DMS153 (cell line): ENCODE measurements at regions not wholly inside any gene's neighbourhood (a gene's known extent, or its start where the extent isn't known, plus 50 kb on each side); places are given as distances from the start of the nearest gene placed in this dataset.
"Not testable (repeated sequence)": the region's sequence is repeated elsewhere in the genome, so short reads cannot be mapped to it uniquely, and the experiment has no call there.

ENCODE experiments used
- DNase-seq: peaks from one replicate; lab custom pipeline; 2025; lab: John Stamatoyannopoulos, UW

DNA sequence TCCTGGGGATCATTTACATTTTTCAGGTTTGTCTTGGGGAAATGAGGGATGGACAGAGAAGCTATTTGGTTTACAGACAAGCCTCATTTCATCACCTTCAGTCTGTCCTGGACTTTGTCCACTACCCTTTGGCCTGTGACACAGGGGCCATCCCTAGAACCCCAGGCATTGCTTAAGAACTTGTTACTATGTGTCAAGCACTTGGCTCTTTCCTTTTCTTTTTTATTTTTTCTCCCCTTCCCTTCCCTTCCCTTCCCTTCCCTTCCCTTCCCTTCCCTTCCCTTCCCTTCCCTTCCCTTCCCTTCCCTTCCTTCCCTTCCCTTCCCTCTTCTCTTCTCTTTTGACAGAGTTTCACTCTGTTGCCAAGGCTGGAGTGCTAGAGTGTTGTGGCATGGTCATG is 253.1 kb downstream of the OLFM4 start:
- no peak for DNase-seq

DNA sequence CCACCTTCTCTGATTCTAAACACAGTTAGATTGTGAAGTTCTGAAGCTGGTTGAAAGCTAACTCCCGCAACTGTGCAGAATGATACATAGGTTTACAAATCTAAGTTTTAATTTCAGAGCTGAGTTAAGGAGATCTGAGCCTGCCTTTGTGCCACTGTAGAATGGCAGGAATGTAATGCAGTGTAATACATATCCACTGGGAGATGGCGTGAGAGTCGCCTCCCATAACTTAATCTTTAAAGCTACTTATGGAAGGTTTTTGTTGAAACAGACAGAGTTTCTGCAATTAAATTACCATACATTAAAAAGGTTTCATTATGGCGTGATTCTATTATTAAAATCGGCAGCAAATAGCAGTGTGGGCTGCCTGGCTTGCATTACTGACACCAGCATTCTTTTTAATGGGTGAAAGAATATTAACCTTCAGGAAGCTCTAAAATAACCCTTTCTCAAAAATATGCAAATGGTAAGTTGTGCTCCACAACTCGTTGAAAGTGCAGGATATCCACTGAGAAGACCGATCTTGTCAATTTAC is 257.4 kb downstream of the OLFM4 start:
- no peak for DNase-seq

DNA sequence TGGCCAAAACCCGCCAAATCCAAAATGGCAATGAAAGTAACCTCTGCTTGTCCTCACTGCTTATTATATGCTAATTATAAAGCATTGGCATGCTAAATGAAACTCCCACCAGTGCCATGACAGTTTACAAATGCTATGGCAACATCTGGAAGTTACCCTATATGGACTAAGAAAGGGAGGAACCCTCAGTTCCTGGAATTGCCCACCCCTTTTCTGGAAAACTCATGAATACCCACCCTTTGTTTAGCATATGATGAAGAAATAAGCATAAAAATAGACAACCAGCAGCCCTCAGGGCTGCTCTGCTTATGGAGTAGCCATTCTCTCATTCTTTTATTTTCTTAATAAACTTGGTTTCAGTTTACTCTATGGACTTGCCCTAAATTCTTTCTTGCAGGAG is 269.8 kb downstream of the OLFM4 start:
- DNase-seq: no peak

DNA sequence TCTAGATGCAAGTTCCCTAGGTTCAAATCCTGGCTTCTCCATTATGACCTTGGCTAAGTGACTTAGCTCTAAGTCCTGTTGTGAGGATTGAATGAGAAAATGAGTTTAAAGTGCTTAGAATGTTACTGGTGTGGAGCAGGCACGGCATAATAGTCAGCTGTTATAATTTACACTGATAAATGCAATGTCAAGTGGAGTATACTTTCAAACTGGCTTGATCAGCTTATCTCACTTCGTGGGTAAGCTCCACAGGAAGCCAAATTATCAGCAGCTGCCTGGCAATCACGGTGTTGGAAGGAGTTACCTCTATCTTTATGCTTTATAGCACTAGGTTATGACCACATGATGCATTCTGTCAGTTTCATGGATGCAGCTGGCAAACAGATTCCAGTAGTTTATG is 272.8 kb downstream of the OLFM4 start:
- DNase-seq: no peak

DNA sequence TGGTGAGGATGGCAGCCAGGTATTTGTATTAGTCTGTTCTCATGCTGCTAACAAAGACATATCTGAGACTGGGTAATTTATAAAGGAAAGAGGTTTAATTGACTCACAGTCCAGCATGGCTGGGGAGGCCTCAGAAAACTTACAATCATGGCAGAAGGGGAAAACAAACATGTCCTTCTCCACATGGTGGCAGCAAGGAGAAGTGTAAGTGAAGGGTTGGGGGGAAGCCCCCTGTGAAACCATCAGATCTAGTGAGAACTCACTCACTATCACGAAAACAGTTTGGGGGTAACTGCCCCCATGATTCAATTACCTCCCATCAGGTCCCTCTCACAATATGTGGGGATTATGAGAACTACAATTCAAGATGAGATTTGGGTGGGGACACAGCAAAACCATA is 276.8 kb downstream of the OLFM4 start:
- not testable (repeated sequence) for DNase-seq

DNA sequence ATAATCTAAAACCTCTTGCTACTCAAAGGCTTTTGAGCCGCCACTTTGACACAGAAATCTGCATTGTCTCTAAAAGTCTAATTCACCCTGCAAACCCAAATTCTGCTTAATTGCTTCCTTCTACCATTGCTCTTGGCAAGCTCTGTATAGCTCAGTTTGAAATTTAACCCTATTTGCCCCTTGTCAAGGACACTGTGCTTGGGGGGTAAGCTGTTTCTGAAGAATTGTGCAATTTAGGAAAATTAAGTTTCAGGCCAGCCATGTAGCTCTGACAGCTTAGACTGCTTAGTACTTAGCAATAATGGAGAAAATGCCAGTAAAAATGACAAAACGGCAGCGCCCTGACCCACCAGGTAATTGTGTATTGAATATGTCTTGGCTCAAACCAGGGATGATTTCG is 282.2 kb downstream of the OLFM4 start:
- no peak for DNase-seq

DNA sequence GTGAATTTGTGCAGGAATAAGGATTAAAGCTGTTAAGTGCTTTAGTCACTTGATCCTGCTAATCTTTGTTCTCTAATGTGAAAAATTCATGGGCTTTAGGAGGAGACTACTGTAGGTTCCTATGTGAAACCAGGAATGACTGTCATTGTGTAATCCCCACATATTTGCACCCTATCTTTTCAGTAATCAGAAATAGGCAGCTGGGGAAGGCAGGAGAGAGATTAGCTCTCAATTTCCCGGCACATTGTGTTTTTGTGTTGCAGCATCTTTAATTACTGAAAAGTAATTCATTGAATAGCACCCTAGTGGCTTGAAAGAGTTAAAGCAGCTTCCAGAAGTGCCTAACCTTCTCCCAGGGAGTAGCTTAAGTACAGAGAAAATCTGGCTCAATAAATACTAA is 282.9 kb downstream of the OLFM4 start:
- no peak for DNase-seq

DNA sequence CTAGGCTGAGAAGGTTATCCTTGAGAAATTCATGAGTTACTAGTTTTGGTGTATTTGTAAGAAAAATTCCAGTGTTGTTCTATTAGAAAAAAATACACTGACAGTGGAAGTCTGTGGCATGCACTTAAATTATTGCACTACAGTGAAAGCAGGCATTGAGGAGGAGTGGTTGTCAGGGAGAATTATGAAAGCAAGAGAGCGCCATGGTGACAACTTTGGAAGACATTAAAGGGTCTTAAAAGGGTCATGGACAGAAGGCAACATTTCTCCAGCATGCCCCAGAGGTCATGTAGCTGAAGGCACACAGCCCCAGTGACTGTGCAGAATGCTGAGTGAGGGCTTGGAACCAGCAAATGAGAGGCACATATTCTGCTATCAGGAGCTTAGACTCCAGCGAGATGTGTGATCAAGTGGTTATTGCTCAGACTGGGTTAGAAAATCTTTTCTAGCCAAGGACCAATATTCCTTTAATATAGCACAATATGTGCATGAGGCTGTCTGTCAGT is 292.7 kb downstream of the OLFM4 start:
- no peak for DNase-seq

DNA sequence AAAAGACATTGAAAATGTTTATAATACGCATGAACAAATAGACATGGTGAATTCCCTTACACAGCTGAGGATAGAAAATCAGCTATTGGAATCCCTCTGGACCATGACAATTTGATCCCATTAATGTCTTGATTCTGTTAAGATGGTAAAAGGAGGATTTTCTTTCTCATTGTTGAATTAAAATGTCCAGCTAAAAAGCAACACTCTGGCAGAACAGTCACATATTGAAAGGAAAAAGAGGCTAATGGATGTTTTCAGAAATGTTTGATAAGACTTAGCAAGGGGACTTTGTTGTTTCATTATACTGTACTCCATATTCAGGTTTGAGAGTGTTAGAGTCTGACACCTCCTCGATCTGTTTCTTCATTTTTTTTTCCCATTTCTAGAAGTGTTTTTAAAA is 296.0 kb downstream of the OLFM4 start:
- no peak for DNase-seq

DNA sequence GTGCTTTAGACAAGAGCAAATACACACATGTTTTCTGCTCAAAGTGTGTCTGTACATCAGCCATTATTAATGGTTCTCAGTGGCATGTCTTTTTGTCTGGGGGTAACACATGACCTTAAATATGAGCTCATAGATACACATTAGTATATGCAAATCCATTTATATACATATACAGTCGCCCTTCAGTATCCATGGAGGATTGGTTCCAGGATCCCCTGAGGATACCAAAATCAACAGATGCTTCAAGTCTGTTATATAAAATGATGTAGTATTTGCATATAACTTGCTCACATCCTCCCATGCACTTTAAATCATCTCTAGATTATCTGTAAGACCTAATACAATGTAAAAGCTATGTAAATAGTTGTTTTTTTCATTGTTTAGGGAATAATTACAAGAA is 298.1 kb downstream of the OLFM4 start:
- no peak for DNase-seq

DNA sequence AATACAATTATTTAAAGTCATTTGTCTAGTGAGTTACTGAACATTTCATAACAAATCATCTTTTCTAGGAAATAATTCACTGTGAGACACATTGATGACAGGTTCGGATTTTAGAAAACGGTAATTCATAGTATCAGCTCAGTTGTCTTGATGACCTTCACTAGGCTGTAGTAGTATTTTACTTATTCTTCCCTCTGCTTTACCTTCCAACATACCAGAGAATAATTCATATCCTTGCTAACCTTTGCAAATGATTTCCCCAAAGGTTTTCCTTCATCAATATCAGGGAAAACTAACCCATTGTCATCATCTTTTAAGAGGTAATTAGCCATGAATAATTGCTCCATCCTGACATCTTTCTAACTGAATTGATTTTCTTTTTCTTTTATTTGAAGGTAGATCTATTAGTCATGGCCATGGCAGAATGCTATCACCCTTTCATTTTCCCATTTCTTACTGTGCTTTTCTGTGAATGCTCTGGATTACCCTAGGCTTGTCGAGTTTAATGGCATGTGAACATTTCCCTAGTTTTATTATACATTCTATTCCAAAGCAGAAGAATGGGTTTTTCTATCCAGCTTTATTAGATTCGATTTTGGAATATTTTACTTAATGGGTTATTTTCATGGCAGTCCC is 299.2 kb downstream of the OLFM4 start:
- DNase-seq: no peak

DNA sequence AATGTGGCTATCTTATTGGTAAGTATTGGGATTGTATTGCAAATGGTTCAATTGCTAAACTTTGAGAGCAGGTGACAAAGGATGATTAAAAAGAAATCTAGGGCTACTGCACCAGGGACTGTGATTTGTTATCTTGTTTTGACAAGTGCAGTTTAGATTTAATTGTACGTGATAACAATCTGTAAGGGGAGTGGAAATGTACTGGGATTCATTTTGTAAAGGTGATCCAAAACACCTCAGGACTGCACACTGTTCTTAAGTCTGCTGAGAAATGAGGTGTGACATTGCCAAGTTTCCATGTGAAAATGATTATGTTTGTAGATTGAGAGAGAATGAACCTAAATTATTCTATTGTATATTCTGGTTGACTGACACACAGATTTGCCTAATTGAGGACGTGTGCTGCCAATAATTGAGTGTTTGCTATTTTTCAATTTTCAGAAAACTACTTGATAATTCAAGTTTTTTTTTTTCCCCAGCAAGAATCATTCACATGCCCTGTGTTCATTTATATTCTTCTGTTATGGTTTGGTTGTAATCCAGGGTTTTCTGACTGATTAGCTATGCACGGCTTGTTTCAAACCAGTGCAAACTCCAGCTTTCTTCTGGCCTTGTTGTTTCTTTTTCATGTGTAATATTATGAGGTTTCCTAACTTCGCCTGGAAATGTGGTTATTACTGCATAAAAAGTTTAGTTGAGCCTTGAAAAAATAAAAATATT is 308.0 kb downstream of the OLFM4 start:
- no peak for DNase-seq

DNA sequence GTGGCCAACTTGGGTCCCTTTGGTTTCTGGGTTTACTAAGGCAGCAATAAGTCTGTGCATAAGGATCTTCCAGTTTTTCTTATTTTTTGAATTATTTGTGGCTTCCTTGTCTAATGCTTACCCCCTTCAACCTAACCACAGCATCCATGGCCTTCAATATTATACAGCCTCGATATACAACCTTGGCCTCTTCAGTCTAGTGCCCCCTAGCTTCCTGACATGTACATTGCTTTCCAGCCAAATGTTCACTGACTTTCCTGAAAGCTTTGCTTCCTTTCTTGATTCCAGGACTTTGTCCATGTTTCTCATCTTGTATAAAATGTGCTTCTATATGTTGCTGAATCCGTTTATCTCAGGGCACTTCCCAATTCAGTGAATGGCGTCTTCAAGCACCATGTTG is 310.1 kb downstream of the OLFM4 start:
- no peak for DNase-seq

DNA sequence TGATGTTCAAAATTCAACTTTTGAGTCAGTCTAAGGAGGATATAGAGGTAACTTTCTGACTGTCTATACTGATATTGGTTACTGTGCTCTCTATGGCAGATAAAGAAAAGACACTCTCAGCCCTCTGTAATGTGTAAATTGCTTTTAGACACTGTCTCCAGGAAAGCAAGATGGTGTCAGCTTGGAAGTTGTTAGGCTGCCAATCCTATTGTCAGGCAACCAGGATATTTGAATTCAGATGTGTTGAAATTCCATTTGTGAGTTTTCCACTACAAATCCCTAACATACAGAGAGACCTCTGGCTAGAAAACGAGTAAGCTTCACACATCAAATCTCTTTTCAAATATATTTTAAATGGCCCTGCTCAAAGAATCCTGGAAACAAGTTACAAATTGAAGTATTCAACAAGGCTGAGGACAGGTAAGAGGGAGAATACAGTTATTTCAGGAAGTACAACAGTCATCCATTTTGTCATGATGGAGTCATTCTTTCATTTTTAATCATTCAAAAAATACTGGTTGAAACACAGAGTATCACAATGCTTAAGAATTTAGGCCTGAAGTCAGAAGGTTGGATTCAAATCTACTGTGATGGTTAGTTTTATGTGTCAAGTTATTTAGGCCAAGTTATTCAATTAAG is 312.0 kb downstream of the OLFM4 start:
- DNase-seq: no peak

DNA sequence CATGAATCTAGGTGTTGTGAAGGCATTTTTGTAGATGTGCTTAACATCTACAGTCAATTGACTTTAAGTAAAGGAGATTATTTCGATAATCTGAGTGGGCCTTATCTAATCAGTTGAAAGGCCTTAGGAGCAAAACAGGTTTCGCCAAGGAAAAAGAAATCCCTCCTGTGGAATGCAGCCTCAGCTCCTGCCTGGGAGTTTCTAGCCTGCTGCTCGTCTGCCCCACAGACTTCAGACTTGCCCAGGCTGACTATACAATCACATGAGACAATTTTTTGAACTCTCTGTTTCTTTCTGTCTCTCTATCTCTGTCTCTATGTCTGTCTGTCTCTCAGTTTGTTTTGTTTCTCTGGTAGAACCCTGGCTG is 312.5 kb downstream of the OLFM4 start:
- DNase-seq: no peak

DNA sequence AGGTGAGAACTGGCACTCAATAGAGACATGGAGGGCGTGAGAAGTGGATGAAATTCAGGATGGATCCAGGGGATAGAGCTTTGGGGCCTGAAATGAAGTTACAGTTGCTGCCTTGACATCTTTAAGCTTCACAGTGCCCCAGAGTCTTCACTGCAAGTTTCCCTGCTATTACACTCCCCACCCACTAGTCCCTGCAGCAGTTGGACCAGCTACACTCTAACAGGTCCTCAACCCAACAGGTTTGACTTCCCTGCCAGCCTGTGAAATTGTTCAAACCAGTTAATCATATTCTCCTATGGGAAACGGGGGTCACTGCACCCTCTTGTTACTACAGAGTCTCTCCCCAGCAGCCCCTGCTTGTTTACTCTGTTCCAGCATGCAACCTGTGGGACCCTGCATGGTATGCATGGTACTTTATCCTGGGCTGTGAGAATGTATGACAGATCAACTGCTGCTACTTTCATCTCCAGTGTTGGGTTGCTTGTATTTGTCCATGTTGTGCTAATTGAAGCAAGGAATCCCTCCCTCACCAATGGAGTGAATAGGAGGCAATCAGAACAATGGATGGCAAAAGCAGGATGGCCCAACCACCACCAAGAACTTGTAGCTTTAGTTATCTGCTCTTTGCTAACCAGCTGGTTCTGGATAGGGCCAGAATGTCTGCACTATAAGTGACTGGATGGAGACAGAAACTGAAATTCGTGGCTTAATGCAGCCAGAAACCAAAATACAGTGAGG is 314.2 kb downstream of the OLFM4 start:
- DNase-seq: no peak

DNA sequence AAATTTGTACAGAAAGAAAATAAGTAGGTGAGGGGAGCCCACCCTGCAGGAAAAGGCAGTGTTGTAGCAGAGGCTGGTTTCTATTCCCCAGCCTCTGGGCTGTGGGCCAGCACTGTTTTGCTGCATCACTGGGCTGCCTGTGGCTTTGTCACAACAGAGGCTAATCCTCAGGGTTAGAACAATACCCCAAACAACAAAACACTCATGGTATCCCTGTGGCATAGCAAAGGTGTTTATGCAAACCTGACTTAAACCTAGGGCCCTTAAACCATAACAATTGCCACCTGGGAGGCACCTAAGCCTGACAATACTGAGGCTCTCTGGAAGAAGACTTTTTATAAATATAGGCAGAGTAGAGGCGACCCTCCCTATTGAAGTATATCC is 314.7 kb downstream of the OLFM4 start:
- DNase-seq: no peak

DNA sequence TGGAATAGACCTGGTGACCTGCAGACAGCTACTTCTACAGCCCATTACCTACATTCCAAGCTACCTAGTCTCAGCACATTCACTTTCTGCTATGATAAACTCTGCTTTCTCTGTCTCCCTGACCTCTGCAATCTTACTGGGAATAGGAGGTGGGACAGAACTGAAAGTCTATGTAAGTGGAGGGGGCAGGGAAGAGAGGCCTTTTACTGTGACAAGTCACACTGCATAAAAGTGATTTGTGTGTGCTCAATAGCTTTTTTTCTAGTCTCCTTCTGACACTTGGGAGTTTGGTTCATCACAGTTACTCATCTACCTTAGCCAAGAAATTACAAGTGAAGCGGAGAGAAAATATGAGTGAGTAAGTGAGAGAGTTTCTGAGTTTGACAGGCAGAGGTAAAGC is 322.4 kb downstream of the OLFM4 start:
- no peak for DNase-seq

DNA sequence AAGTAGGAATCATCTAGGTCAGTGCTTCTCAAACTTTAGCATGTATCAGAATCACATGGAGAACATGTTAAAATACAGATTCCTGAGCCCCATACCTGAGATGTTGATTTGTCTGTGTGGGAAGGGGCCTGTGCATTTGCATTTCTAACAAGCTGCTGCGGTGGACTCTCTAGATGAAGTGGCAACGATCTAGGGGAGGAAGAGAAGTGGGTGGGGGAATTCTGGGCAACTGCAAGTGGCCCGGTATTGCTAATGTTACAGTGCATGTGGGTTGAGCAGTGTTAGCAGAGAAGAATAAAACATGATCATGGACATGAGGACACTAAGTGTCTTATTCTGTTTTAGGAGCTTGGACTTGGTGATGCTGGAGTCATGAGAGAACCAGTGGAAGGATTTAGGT is 329.0 kb downstream of the OLFM4 start:
- DNase-seq: no peak

DNA sequence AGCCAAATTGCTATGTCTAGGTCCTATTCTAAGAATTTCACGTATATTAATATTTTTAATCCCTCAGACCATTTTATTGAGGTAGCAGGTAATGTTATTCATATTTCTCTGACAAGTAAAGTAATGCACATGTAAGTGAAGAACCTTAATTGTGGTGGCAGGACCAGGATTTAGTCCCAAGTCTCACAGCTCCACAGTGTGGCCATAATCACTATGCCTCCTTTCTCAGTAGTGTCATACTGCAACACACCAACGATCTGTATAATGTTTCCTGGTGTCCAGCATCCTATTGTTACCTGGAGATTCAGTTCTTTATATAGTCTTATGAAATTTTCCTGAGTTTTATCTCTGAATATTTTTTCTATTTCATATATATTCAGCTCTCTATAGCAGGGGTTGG is 340.3 kb downstream of the OLFM4 start:
- peak; percentile 27 for DNase-seq

DNA sequence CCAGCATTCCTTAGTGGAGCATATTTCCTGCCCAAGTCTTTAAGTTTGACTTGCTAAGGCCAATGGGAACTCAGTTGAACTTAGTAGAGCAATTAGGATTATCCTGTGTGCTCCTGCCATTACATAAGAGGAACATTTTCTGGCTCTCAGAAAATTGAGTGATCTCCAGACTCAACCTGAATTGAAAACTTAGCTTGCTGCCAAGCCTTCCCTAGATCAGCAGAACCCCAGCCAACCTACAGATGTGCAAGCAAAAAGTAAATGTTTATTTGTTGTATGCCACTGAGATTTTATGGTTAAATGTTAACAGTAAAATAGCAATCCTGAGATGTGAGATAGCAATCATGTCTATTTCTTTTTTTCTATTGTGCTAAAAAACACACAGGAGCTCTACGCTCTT is 350.9 kb downstream of the OLFM4 start:
- DNase-seq: no peak

DNA sequence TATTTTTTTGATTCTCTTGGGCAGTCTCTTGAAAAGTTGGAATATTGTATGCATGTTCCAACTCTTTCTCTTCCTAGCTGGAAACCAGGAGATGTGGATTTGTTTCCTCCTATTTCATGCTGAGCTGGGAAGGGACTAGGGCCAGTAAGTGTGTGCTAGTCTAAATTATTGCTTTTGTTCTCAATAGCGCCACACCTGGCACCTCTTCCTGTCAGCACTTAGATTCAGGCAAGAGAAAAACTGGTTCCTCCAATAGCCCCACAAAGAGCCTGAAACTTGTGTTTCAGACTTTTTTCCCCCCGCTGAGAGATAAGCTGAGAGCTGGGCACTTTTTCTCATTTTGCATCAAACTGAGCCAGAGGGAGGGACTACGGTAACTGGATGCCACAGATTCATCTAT is 353.4 kb downstream of the OLFM4 start:
- DNase-seq: peak; percentile 3

DNA sequence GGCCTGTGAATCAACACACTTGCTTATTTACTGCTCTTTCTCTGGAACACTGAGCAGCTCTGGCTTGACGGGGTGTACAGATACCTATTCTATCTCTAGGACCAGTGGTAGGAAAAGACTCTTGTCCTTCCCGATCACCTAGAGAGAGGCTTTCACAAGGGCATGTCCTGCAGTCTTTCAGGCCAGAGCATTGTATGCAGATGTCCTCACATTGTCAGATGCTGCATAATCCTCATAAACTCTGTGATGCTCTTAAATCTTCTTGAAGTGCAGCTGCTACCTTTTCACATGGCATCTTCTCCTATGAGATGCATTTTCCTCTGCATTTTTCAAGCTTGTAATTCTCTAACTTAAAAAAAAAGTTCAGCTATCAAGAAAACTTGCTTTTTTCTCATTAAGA is 369.4 kb downstream of the OLFM4 start:
- no peak for DNase-seq
